GM19372 (cell line): ENCODE measurements at regions not wholly inside any gene's neighbourhood (a gene's known extent, or its start where the extent isn't known, plus 50 kb on each side); places are given as distances from the start of the nearest gene placed in this dataset.

ENCODE experiments used
- ATAC-seq: cut with Tn5 transposase; IDR thresholded peaks from one replicate; pipeline ENCODE4 v1.9.1; 2021; ENCODE audit warnings: mild to moderate bottlenecking, low read depth, moderate library complexity; ENCODE audit not compliant: unreplicated experiment

DNA sequence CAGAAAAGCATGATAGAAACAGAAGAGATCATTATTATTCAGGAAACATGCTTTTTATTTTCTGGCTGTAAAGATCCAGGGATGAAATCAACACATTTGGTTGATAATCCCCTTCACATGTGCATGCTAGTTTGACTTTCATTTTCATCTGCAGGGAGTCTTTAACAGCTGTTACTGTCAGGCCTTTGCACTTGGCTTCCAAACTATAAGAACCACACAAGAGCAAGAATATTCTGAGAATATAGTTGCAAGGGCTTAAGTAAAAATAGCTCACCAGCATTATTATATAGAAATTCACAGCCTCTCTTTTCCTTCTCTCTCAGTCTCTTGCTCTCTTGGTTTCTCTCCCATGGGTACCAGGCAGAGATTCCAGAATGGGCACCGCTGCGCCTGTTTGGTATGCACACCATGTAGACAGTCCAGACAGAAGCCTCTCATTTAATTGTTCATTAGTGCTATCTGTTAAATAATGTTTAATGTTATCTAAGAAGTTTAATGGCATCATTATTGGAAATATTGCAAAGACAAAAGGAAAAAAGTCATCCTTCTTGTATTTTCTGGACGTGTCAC, 622.3 kb upstream of the PLXNA2 start:
- ATAC-seq: no peak

- no peak for ATAC-seq
These were observed 624.4 kb upstream of the PLXNA2 start for GRCh38 chr1:208868554-208868953.

DNA sequence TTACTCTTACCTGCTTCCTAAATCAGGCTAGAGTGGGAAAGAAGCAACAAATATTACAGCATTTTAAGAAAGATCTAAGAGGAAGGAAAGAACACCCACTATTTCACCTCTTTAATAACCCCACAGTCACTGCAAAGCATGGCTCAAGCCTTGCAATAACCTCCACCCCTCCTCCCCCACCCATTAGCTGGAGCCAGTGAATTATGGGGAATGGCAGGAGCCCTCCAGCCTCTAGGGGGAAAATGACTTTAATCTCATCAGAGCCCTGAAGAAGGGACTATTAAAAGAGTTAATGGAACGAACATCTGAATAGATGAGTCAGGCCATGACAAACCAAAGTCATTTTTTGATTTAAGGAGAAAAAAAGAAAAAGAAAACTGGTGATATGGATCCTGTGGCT, 630.7 kb upstream of the PLXNA2 start:
- ATAC-seq: no peak

GRCh38 chr1:208879022-208879421, 634.8 kb upstream of the PLXNA2 start:
- ATAC-seq: no peak

DNA sequence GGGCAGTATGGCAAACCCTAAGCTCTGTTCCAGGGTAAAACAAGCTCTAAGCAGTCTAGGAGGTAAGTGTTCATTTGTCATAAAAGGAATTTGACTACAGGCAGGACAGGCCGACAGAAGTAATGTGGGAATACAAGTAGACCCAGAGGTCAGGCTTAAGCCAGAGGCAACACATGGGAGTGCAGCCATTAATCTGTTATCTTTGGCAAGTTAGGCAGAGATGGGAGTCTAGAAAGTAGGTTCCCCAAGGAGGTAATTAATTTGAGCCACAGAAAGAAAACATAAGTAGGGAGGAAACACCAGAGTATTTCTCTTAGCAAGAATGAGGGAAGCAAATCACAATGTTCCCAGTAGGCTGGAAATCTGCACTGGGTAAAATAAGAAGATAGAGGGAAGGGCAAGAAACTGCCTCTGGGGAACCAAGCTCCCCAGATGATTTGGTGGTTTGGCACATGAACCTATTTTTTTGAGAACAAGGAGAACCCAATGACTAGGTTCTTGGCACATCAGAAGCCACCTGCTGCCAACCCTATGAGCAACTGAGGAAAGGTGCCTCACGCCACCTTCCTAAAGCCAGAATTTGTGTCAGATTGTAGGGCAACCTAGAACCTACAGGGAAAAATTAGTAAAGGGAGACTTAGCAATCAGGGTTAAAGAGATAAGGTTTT, 636.4 kb upstream of the PLXNA2 start:
- ATAC-seq: no peak

GRCh38 chr1:208885060-208885459, 640.9 kb upstream of the PLXNA2 start:
- ATAC-seq: no peak

GRCh38 chr1:208885650-208886049, 641.5 kb upstream of the PLXNA2 start:
- ATAC-seq: no peak

DNA sequence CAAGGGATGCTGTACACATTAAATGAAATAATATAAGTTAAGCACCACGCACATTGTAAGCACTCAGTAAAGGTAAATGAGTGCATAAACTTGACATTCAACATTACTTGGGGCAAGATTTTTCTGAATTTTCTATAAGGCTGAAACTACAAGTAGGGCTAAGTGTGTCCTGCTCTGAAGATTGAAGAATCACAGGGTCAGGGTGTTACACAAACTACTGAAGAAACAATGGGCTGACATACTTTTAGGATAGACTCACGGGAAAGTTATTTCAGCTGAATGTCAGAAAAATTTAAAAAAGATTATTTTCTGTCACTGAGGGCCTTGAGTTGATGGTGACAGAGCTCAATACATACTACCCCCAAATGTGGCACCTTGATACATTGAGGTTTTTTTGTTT, 644.2 kb upstream of the PLXNA2 start:
- ATAC-seq: no peak

GRCh38 chr1:208892147-208892546, 648.0 kb upstream of the PLXNA2 start:
- ATAC-seq: no peak

GRCh38 chr1:208893251-208893650, 649.1 kb upstream of the PLXNA2 start:
- ATAC-seq: no peak

DNA sequence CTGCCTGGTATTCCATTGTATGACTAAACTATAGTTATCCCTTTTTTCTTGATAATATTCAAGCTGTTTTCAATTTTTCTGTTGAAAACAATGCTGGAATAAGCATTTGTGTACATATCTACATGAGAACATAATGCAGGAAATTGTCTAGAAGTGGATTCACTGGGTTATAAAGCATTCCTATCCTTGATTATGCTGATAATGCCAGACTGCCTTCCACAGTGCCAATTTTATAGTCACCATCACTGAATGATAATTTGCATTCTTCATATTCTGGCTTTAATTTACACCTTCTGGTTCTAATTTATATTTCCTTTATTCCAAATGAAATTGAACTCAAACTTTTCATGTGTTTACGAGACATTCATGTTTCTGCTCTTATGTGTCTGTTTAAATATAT, 651.0 kb upstream of the PLXNA2 start:
- no peak for ATAC-seq

GRCh38 chr1:208895820-208896219, 651.6 kb upstream of the PLXNA2 start:
- no peak for ATAC-seq

GRCh38 chr1:208896768-208897167, 652.6 kb upstream of the PLXNA2 start:
- no peak for ATAC-seq

DNA sequence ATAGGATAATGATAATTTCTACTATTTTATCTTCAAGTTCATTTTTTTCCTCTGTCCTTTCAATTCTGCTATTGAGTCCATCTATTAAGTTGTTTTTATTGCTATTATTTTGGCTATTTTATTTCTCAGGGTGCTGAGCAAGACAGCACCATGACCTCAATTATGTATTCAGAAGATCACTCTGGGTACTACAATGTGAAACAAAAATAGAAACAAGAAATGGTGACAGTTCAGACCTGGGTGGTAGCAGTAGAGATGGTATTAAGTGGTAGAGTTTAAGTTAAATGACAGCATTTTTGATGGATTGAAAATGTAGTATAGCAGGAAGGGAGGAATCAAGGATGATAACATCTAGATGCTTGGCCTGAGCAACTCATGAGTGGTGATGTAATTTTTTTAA, 655.3 kb upstream of the PLXNA2 start:
- no peak for ATAC-seq

GRCh38 chr1:208903251-208903905, 659.2 kb upstream of the PLXNA2 start:
- ATAC-seq: no peak

DNA sequence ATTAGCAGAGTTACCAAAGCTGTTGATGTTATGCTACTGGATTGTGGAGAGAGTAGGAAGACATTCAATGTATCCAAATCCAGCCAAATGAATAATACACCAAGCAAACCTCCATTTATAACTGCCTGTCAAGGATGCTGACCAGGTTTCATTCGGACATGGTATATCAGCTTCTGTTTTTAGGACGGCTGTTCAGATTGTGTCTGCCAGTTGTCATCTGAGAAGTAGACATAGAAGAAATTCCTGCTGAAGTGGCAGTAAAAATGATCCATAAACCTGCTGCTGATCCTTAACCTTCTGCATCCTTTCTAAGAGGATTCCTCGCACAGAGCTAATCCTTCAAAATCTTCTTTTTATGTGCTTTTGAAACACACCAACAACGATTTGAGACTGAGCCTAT, 663.6 kb upstream of the PLXNA2 start:
- ATAC-seq: no peak

GRCh38 chr1:208909011-208909984, 665.1 kb upstream of the PLXNA2 start:
- no peak for ATAC-seq

- ATAC-seq: no peak
These were observed 666.0 kb upstream of the PLXNA2 start for GRCh38 chr1:208910161-208910560.

DNA sequence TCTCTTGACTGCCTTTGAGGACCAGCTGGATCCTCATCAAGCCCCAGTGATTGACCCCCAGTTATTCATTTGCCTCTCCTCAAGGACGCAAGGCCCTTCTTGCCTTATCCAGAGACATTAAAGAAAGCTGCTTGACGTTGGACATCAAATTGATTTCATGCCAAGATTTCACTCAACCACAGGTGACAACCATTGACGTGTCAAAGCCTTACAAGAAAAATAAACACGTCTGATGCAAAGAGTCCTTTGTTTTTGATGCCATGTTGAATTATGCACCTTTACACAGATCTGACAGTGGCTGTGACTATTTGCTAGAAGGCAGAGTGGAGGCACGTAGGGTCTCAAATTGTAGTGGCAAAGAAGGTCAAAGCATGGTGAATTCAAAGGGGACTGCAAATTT, 666.2 kb upstream of the CAMK1G start:
- ATAC-seq: no peak

DNA sequence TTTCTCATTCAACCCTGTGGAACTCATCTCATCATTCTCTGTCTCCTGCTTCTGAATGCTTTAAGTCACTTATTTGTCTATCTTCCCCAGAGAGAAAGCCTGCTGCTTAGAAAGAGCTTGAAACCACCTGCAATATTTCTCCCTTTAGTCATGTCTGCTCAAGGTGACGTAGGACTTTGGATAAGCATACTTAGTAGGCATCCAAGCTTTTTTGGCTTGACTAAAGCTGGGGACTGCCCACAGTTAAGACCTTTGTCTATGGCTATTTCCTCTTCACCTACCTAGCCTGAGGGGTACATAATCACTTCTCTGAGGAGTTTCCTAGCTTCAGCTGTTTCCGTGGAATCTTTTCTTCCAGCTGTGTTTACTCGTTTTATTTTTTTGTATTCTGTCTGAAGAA, 665.8 kb upstream of the CAMK1G start:
- no peak for ATAC-seq

DNA sequence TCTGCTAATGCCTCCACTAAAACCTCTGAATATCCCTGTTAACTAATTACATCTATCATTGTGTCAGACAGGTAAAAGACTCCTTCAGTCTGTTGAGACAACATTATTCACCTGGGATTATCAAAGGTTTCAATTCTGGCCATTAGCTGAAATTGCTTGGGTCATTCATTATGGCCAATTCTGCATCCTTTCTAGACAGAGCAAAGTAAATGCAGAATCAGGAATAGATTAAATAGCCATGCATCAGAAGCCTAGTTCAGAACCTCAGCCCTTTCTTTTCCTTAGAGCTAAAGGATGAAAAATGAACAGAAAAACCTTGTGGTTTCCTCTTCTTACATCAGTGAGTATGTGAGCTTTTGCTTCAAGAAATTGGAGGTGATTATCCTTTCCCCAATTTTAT, 665.4 kb upstream of the CAMK1G start:
- ATAC-seq: no peak
